Right renal pelvis (tissue), 4 donors: ENCODE measurements at regions not wholly inside any gene's neighbourhood (a gene's known extent, or its start where the extent isn't known, plus 50 kb on each side); places are given as distances from the start of the nearest gene placed in this dataset.

ENCODE experiments used
- DNase-seq, 4 donors: peaks; one replicate each; pipeline ENCODE4 v3.0.0-alpha.2; 2013; ENCODE audit warnings: low read depth in 4 of 4, low spot score in 3 of 4, missing footprints in 1 of 4

DNA sequence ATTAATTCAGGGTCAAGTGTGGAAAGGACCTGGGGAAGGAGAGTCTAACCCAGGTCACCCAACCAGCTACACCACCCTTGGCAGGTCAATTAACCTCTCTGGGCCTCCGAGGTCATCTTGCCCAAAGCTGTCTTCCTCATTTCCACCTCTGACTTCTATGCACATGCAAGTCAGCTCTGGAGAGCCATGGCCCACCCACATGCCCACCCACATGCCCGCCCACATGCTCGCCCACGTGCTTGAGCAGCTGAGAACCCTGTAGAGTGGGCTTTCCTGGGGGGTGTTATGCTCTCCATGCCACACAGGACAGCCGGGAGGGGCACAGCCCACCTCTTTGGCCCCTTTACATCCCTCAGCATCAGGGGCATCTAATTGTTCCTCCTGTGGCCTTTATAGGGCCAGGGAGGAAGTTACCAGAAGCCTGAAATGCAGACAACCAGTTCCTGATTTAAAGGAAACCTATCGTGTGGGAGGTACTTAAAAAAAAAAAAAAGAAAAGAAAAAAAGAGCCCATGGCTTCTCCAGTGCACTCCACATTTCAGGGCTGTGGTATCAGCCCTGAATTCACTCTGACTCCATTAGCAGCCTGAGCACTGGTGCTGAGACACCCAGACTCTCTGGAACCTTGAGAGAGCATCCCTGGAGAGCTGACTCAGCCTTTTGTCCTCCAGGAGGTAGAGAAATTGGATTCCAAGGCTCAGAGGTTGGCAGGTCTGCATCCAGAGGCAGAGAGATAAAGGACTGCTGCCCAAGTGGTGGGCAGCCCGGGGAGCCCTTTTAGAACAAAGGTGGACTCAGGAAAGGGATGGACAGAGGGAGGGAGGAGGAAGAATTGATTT, 176.2 kb upstream of the ZMIZ1 start:
- no peak for DNase-seq

DNA sequence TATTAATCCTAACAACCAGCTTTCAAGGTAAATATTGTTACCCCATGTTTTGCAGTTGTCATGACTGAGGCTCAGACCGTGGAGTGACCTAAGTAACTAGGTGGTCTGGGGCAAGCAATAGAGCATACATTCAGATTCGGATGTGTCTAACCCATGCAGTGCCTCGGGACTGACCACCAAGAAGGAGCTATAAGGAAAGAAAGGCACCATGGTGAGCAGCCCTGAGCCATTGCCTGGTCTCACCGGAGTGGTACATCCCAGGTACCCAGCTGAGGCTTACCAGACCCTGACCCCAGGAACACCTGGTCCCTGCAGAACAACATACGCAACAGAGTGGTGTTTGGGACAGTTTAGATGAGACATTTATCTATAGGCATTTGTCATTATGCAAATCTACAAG, 175.5 kb upstream of the ZMIZ1 start:
- no peak for DNase-seq

DNA sequence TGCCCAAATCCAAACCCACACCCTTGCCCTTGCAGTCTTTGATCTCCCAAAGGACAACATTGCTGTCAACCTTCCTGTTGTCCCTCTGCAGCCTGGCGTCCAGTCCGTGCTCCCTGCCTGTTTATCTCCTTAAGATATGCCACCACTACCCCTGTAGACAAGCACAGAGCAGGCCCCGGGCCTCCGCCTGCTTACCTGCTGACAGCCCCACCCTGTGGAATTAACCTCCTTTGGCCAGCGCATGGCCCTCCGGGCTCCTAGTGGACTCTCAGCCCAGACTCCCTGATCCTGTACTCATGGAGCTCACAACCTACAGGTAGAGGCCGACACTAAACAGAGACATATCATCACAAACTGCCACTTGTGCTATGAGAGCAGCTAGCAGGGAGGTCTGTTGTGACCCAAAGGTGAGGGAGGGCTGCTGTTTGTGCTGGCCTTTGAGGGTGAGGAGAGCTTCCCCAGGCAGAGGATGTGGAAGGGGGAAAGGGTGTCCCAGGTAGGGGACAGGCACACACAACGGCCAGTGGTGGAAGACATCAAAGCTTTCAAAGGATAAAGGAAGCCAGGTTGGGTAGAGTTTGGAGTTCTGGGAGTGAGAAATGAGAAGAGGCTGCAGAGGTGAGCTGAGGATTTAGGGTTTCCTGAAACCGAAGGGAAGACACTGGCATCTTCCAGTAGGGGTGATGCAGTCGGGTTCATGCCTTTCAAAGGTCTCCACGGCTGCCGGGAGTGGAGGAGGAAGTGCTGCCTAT, 174.5 kb upstream of the ZMIZ1 start:
- no peak for DNase-seq

DNA sequence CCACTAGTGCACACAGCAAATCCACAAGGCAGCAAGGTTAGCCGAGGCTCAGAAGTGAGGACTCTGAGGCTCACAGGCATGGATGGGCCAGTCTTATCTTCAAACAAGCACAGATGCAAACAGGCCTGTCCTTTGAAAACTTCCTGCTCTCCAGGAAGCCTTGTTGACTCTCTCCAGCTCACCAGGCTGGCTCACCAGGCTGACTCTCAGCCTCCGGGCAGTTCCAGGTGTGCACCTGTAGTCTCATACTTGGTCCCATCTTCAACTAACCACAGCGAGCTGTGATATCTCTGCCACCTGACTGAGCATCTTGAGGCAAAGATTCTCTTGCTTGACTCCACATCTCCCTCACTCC, 173.9 kb upstream of the ZMIZ1 start:
- DNase-seq: no peak

DNA sequence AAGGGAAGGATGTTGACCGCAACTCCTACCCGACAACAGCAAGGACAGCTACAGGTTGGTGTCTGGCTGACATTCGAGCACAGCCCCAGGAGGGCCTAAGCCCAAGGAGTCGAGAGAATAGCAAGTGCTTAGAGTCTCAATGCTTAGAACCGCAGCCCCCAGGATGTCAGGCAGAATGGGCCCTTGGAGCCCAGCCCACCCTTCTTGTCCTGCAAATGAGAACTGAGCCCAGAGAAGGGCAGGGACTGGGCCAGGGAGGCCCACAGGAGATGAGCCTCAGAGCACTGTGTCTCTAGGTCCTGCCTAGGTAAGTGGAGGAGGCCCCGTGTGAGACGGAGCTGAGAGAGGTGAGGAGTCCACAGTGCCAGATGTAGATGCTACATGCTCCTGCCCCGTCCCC, 173.3 kb upstream of the ZMIZ1 start:
- no peak for DNase-seq

DNA sequence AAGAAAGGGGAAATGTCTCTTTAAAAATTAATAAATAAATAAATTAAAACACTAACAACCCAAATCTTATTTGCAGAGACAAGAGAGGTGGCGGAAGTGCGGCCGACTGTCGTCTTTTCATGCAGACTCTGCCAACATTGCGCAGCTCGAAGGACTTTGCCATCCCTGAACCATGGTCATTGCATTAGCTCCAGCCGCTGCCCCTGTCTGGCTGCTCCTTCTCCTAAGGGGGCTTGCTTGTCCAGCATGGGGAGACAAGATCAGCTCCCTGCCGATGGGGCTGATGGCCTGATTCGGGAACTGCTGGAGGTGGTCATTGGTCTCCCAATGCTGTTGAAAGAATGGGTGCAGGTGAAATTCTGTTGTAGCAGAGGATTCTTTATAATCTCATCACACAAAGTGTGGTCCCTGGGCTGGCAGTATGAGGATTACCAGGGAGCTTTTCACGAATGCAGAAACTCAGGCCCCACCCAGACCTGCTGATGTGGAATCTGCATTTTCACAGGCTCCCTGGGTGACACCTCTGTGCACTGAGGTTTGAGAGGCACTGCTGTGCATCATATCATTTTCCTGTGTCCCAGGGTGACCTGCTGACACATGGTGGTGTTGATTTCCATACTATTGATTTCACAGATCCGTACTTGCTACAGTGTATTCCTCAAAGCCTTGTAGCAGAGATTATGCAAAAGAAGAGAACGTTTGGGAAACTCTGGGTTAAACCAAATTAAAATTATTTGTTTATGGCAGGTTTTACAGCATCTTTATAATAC, 172.4 kb upstream of the ZMIZ1 start:
- no peak for DNase-seq

DNA sequence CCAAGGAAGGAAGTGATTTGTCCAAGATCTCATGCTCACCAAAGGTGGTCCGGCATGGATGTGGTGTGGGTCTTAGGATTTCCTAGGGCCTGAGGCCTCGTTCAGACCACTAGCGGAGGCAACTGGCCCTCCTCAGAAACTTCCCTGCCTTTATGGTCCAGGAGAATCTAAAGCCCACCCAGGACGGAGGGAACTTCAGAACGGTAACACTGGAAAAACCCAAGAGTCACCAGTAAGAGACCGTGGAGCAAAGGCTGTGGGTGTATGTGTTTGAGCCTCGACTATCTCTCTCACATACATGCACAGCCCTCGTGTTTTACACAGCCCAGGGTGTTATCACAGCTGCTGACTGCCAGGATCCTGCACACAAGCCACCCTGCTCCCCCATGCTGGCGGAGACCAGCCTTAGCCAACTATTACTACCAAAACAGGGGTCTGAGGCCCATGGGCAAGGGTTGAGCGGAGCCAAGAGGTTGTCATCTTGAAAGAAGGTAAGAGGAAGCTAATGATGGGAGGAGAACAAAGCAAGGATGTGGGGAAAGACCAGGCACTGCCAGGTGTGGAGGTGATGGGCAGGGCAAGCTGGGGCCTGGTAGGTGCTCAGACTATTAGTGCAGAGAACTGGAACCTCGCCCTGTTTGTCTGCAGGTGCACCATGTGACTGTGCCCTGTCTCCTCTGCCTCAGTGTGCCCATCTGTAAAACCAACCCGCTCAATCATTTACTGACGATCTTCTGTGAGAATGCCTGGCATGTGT, 170.2 kb upstream of the ZMIZ1 start:
- DNase-seq: no peak

DNA sequence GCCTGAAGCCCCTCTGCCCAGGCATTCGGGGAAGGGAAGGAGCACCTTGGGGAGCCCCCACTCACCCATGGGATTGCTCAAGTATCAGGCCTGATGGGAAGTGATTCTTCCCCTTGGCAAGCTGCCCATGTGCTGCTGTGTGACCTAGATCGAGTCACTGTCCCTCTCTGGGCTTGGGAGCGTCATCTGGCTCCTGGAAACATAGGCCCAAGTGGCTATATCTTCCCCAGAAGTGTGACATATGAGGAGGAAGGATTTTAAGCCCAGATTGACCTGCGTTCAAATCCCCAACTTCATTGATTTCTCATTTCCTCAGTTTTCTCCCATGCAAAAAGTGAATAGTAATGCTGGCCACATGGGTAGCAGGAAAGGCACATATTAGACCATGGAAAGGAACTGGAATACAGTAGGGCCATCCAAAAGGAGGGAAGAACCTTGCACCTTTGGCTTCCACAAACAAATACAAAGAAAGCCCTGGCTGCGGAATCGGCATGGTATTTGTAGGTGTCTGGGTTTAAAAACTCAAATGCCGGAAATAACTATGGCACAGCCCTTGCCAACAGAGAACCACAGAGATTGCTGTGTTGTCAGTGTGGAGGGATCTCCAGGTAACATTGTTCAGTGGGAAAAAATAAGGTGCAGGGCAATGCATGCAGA, 169.5 kb upstream of the ZMIZ1 start:
- DNase-seq: no peak

DNA sequence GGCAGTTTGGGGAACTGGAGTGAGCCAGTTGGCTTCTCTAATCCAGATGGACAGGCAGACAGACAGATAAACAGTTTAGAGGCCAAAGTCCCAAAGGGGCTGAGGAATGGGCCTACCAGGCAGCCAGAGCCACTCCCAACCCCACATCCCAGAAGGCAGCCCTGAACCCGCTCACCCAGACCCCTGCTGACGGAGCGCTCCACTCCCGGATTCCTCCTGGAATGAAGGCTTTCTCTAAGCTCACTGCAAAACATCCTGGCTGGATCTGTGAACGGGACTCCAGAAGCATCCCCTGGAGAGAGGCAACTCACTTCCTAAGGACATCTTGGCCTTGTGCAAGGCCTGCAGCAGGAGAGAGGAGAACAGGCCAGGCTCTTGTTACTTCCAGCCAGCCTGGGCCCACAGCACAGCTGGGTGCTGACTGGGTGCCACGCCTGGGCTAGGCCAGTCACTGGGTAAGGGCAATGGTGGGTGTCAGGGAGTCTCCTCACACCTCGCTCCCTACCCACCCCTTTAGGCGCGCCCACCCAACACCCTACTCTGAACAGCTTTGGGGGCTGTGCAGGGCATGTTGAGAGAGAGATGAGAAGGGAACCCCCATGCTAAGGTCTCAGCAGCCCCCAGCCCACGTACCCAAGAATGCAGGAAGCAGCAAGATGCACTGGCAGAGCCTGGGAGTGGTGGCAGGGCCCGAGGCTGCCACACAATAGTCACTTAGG, 168.6 kb upstream of the ZMIZ1 start:
- no peak for DNase-seq

DNA sequence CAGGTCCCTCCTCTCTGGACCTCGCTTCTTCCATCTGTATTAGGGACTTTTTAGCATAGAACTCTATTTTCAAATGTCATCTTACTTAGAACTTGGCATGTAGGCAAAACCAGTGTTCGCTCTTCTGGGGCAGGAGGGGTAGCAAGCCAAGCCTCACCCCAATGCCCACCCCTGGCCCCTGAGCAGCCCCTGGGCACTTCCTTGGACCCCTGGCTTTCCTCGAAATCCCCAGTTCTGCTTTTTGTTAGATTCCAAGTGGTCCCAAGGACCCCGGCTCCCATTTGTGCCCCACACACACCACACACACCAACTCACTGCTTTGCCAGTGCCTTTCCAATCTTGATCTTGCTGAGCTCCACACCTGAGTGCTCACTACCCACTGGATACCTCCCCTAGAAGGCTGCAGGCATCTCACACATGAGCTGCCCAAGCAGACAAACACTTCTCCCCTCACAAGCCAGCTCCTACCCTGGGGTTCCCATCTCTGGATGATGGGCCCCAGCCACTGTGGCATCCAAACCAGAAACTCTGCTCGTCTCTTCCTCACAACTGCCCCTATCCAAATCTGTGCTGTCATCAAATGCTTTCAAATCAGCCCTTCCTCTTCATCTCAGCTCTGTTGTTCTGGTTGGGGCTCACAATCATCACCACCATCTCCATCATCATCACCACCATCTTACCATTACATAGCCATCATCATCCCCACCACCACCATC, 167.9 kb upstream of the ZMIZ1 start:
- no peak for DNase-seq

DNA sequence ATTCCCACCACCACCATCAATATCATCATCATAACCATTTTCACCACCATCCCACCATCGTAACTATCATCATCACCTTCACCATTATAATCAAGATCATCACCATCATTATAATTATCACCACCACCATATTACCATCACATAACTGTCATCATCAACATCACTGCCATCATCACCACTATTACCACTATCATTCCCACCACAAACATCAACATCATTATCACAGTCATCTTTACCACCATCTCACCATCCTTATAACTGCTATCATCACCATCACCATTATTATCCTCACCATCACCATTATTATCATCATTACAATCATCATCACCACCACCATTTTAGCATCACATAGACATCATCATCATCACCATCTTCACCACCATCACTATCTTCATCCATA, 167.1 kb upstream of the ZMIZ1 start:
- no peak for DNase-seq

DNA sequence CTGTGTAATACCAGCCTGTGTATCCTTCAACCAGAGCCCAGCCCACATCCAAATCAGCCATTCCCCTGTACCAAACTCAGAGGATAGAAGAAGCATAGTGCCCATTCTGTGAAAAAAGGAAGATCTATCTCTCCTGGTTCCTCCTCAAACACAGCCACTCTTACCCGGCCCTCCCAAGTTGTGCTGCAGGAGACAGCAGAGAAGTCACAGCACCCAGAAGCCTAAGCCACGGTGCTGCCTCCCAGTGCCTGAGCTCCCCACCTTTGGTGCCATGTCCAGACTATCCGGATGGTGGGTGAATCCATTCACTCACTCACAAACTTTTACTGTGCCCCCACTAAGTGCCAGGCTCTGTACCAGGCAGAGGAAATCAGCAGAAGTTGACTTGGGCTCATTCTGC, 166.0 kb upstream of the ZMIZ1 start:
- DNase-seq: no peak

DNA sequence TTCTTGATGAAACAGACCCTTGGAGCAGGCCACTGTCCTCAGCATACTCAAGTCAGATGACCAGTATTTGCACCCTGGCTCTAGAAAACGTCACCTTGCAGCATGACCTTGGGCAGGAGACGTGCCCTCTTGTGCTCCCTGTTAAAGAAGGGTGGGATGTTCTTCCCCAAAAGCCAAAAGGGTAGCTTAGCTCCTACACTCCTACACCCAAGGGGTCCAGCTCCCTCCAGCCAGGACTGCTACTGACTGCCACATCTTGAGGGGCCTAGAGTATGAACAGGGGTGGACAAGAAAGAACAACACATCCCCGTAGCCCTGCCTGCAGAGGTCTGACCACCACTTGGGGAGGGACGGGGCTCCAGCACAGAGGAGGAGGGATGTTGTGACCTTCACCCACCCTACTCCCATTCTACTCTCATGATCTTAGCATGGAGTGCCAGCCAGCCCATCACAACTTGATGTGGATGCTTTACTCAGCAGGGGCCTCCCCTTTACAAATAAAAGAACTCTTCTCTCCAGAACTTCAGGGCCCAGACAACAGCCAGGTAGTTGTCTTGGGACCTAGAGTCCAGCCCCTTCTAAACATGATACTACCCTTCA, 165.3 kb upstream of the ZMIZ1 start:
- no peak for DNase-seq

DNA sequence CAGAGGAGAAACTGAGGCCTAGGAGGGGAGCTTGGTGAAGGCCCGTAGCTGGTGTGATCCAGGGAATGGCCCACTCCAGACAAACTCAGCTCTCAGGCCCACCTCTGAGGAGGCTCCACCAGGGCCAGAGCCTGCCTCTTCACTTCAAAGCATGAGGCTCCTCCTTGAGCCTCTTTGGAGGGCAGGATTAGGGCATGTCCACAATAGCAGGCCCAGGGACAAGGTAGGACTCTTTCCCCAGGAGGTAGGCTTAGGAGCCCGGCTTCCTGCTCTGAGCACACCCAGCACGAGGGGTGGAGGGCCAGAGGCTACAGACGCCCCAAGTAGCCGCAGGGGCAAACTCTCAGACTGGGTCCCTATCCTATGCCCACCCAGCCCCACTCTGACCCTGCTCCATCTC, 164.6 kb upstream of the ZMIZ1 start:
- no peak for DNase-seq

DNA sequence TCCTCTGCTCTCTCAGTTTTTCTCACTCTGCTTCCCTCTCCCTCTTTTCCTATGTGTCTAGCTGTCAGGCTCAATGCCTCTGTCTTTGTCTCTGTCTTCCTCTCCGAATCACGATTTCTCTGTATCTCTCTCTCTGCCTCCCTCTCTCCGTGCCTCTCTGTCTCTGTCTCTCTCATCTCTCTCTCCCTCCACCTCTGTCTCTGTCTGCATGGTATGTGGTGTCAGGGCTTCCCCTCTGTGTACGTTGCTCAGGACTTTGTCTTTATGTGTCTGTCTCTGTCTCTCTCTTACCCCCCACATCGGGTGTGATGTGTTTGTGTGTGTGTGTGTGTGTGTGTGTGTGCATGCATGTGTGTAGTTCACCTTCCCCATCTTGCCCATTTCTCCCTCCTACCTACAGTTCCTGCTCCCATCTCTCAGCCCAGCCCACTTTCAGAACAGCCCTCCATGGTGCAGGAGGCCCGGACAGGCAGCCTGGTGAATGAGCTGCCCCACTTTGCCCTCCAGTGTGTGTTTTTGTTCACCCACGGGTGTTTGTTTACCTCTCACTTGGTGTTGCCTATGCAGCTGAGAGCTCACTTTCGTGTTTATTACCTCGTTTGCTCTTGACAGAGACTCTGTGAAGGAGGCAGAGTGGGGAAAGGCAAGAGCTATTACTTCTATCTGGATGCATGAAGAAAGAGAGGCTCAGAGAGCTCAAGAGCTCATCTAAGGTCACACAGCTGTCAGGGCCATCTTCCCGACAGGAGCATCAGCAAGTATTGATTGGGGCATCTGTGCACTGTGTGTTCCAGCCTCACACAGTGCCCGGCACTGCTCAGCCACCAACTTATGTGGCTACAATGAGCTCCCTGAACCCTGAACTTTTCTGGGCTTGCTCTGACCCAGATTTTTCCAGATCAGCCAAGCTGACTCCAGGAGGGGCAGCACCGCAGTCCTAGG, 163.5 kb upstream of the ZMIZ1 start:
- no peak for DNase-seq

DNA sequence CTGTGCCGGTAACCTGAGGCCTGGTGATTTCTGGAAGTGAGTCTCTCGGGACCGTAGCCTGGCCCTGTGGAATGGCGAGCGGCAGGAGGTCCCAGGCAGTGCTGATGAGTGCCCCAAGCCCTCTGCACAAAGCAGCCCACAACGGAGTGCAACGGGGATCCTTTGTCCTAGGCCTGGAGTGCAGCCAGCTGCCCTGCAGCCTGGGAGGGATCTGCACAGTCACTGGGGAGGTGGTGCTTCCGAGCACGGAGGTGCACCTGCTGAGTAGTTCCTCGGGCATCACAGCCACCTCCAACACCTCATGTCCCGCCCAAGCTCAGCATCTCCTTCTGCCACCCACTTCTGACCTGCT, 162.8 kb upstream of the ZMIZ1 start:
- DNase-seq: no peak

DNA sequence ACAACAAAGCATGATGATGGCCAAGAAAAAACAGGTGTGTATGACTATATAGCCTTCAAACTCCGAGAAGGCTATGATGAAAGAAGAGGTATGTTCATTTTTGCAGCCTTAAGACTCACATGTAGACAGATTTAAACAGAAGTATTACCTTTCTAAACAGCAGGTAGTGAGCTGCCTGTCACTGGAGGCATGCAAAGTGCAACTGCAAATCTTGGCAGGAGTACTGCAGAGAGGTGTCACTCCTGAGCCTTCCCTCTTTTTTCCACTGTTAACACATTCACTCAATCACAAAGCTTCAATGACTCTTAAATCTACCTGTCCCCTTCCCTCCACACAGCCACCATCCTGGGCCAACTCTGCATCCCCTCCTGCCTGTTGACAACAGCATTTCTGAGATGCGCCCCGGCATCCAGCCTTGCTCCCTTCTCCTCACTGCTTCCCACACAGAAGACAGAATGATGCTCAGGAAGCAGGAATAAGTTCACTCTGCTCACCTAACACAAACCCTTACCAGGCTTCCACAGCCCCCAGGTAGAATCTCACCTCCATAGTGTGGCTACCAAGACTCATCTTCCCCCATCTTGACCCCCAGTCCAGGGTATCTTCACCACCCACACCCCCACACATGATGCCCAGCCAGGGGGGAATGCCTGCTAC, 161.9 kb upstream of the ZMIZ1 start:
- no peak for DNase-seq
